GM18861 (cell line): ENCODE measurements at regions not wholly inside any gene's neighbourhood (a gene's known extent, or its start where the extent isn't known, plus 50 kb on each side); places are given as distances from the start of the nearest gene placed in this dataset.
"Not testable (repeated sequence)": the region's sequence is repeated elsewhere in the genome, so short reads cannot be mapped to it uniquely, and the experiment has no call there.

Experiments
- ATAC-seq: cut with Tn5 transposase; IDR thresholded peaks from one replicate; pipeline ENCODE4 v1.9.1; 2021; ENCODE audit not compliant: unreplicated experiment

DNA sequence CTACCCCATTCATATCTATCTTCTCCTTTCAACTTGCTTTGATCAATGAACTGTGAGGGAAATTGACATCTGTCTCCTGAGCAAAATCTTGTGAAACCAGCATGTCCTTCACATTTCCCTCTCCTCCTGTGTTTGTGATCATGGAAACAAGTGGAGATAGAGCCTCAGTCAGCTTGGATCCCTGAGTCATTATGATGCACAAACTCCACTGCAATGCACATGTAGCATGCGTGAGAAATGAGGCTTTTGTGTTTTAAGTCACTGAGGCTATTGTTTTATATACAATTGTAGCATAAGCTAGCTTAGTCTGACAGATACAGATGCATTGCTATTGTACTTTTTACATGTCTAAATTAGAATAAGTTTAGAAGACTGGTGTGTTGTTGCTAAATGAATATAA, 85.2 kb upstream of the HNMT start:
- ATAC-seq = no peak

GRCh38 chr2:137881711-137882110, 82.6 kb upstream of the HNMT start:
- no peak for ATAC-seq

DNA sequence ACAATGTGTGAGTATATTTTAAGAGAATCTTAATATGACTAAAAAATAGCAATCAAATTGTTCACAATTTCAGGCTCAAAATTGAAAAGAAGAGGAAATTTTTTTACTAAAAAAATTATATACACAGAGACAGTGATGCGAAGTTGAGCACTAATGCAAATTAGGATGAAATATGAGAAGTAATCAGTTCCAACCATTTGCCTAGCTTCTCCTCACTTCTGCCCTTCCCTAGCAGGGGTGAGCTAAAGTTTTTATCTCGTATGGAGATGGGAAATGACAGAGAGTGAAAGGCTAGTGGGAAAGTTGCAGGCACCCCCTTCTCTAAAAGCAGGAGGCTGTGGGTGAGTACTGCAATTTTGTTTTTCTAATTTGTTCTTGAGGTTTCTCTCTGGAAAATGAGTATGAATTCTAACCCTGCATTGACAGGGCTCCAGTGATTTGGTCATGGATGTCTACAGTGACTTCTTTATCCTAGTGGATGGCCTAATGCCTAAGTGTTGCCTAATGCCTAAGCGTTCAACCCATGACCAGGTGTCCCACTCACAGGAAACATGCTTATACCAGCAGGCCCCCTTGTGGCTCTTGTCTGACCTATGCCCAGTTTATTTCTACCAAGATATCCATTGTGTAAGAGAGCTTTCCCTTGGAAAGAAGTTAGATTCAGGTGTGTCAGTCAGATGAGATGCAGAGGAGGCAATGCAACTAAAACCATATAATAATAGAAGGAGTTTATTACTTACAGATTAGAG, 78.0 kb upstream of the HNMT start:
- no peak for ATAC-seq

DNA sequence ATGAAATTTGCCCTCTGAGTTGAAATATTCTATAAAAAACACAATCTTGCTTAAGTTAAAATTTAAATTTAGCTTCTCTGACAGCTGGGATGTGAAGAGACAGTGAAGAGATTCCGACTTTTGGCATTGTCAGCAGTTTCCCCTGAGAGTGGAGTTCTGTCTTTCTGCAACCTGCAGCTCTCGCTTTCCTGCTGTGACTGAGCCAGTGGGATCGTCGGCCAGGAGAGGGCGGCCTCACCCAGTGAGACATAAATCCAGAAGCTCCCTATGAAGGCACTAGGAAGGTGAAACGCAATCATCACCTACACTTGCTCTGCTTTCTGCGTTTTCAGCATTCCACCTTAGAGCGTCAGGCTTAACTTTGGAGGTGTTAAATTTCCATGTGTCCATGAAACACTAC, 75.4 kb upstream of the HNMT start:
- ATAC-seq = no peak

DNA sequence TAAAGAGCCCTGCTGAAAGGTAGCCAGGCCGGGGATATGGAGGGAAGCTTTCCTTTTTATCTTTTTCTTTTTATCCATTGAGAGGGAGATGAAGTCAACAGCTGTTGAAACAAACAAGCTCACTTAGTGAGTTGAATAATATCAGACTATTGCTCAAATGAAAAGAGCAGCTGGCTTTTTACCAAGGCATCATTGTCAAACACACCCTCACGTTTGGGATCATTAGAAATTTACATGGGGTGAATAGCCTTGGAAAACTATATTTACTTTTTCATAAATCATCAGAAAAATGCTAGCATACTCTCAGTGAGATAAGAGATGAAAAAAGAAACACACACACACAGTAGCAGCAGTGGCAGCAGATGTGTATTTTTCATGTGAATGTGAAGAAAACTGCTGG, 71.5 kb upstream of the HNMT start:
- no peak for ATAC-seq

DNA sequence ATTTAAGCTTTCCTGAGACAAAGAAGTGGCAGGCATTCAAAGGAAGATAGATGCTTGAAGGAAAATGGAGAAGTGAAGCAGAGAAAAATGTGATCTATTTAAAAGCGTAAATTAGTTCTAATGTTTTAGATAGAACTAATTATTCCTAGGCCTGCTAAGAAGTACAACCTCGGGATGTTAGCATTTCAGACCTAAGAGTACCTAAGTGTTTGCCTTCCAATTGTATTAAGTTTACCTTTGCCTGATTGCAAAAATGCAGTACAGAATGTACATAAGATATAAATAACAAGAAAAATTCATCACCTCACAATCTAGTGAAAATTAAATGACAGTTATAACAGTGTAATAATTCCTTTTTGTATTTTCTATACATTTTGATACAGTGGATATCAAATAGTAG, 71.1 kb upstream of the HNMT start:
- no peak for ATAC-seq

DNA sequence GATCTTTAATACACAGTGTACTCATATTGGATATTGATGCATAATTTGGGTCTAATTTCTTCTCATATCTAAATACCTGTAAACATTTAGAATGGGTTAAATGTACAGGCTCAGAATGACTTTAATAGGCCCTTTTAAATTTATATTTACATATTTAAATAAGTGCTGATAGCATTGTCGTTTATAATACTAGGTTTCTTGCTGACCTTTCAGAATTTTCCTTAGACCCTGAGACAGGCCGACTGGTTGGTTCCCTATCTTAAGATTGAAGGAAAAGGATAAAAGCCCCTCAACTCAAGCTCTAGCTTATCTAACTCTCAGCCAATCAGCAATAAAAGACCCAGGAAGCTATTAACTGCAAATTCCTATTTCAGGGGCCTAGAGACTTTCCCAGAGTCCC, 67.8 kb upstream of the HNMT start:
- no peak for ATAC-seq

GRCh38 chr2:137897082-137897481, 67.2 kb upstream of the HNMT start:
- ATAC-seq = no peak

DNA sequence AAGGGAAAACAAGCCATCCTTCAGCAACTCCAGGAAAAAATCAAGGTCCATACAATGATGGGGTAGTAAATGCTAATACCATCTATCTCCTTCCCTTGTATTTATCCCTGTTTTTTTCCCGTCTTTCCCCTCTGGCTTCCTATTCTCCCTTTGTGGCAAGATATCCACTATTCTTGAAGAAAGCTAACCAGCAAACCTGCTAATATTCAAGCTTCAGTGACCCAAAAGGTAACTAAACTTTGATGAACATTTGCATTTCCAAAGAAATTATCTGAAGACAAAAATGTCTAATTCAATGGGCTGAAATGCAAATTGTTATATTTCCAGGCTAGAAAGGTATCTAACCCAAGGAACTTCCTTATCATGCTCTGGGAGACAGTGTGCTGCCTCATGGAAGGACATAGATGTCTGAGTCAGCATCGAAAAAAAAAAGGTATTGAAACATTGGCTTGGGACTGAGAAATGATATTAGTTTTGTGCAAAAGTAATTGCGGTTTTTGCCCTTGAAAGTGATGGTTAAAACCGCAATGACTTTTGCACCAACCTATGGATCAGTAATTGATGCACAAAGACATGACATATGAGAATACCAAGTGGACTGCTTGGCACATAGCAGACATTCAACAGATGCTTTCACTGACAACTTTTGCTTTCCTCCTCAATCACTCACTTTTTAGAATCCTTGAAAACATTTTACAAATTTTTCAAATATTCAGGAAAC, 63.7 kb upstream of the HNMT start:
- no peak for ATAC-seq

DNA sequence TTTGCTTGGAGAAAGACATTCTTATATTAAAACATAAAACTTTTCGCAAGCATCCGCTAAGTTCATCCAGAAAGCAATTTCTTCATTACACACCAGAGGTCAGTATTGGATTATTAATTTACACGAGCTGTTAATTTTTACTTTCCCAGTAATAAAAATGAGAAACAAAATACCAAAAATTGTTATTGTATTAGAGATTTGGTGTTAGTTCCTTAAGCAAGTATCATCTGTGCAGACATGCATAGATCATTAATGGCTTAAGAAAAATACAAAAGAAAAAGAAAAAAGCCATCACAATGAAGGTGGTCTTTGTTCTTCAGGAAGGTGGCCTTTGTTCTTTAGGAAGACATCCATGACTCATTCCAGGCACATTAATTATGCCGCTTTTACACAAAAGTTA, 53.6 kb upstream of the HNMT start:
- no peak for ATAC-seq

GRCh38 chr2:137912371-137912770, 51.9 kb upstream of the HNMT start:
- no peak for ATAC-seq

GRCh38 chr2:137913169-137913568, 51.1 kb upstream of the HNMT start:
- ATAC-seq = no peak

DNA sequence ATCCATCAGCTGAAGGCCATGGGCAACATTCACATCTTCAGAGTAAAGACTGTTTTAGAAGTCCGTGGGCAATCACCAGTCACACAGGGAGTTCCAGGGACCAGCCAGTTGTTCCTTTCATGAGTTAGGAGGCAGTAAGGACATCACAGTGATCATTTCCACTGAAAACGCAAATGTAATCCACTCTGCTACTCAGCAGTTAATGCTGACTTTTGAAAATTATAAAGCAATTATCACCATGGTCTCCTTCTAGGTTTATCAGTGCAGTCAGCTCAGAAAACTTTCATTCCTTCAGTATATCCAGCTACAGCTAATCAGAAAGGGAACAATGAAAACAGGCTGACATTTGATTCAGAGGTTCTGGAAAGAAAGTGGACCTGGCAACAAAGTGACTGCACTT, 50.6 kb upstream of the HNMT start:
- ATAC-seq = not testable (repeated sequence)
